B cell (primary cell): ENCODE measurements at regions not wholly inside any gene's neighbourhood (a gene's known extent, or its start where the extent isn't known, plus 50 kb on each side); places are given as distances from the start of the nearest gene placed in this dataset.

Experiments used
- CTCF ChIP-seq: fragments of 200-600 bp; IDR thresholded peaks from one replicate; pipeline ENCODE4 v1.8.0; 2022; ENCODE audit warnings: antibody characterized with exemption, mild to moderate bottlenecking
- EZH2 ChIP-seq: IDR thresholded peaks from 2 replicates; pipeline ENCODE4 v1.6.1; 2012; ENCODE audit warnings: borderline replicate concordance, low read depth, mild to moderate bottlenecking, moderate library complexity, low read length; ENCODE audit not compliant: insufficient read depth, poor library complexity, severe bottlenecking

- TF ChIP-seq CTCF (no peak), EZH2 (no peak)
Observed at GRCh38 chr14:97959251-97959650, 1162.1 kb downstream of the VRK1 start.
